Neural progenitor cell (in vitro differentiated cells): ENCODE measurements at regions not wholly inside any gene's neighbourhood (a gene's known extent, or its start where the extent isn't known, plus 50 kb on each side); places are given as distances from the start of the nearest gene placed in this dataset.
"Not testable (repeated sequence)": the region's sequence is repeated elsewhere in the genome, so short reads cannot be mapped to it uniquely, and the experiment has no call there.

Experiments used
- DNase-seq: peaks from one replicate; pipeline ENCODE4 v3.0.0-alpha.2; 2016; ENCODE audit warnings: low spot score
- H2AFZ ChIP-seq: fragments of 200-600 bp; sonication (generic); replicated peaks from 2 replicates; pipeline ENCODE4 v1.6.1; 2016; ENCODE audit warnings: antibody characterized with exemption
- H3F3A ChIP-seq: fragments of 200-600 bp; sonication (generic); 2 replicates; pipeline ENCODE4 v1.6.1; 2016; ENCODE audit warnings: antibody characterized with exemption, low read depth
- H3K27ac ChIP-seq: fragments of 200-600 bp; sonication (generic); 2 replicates; pipeline ENCODE4 v1.5.1; 2016; ENCODE audit warnings: mild to moderate bottlenecking
- H3K27me3 ChIP-seq: fragments of 200-600 bp; sonication (generic); 2 replicates; pipeline ENCODE4 v1.6.1; 2016; ENCODE audit warnings: mild to moderate bottlenecking, moderate library complexity
- H3K36me3 ChIP-seq: fragments of 200-600 bp; sonication (generic); 2 replicates; pipeline ENCODE4 v1.5.1; 2016
- H3K4me1 ChIP-seq: fragments of 200-600 bp; sonication (generic); 2 replicates; pipeline ENCODE4 v1.6.1; 2016; ENCODE audit warnings: mixed run types
- H3K4me2 ChIP-seq: fragments of 200-600 bp; sonication (generic); 2 replicates; pipeline ENCODE4 v1.6.1; 2016
- H3K4me3 ChIP-seq: fragments of 200-600 bp; sonication (generic); 2 replicates; pipeline ENCODE4 v1.5.1; 2016
- H3K79me2 ChIP-seq: fragments of 200-600 bp; sonication (generic); 2 replicates; pipeline ENCODE4 v1.6.1; 2016; ENCODE audit warnings: low read depth
- H3K9ac ChIP-seq: fragments of 200-600 bp; sonication (generic); 2 replicates; pipeline ENCODE4 v1.6.1; 2016
- H3K9me3 ChIP-seq: fragments of 200-600 bp; sonication (generic); 2 replicates; pipeline ENCODE4 v1.5.1; 2016; ENCODE audit warnings: low read depth
- H4K20me1 ChIP-seq: fragments of 200-600 bp; sonication (generic); 2 replicates; pipeline ENCODE4 v1.6.1; 2016; ENCODE audit warnings: low read depth
- H3K27ac Mint-ChIP-seq: 3 replicates; pipeline ENCODE4 v1.8.0; 2021; ENCODE audit warnings: mixed read lengths
- H3K27me3 Mint-ChIP-seq: 2 replicates; pipeline ENCODE4 v1.8.0; 2022; ENCODE audit warnings: low read depth, mild to moderate bottlenecking, inconsistent platforms, moderate library complexity, mixed read lengths; ENCODE audit not compliant: insufficient read depth
- H3K36me3 Mint-ChIP-seq: 3 replicates; pipeline ENCODE4 v1.8.0; 2021; ENCODE audit warnings: mixed read lengths
- H3K4me1 Mint-ChIP-seq: 3 replicates; pipeline ENCODE4 v1.8.0; 2021; ENCODE audit warnings: mixed read lengths
- H3K4me3 Mint-ChIP-seq: 3 replicates; pipeline ENCODE4 v1.8.0; 2021; ENCODE audit warnings: mild to moderate bottlenecking, moderate library complexity, mixed read lengths
- H3K9me3 Mint-ChIP-seq: 3 replicates; pipeline ENCODE4 v1.8.0; 2020; ENCODE audit warnings: mixed read lengths
- EZH2 ChIP-seq: fragments of 200-600 bp; sonication (generic); IDR thresholded peaks from 2 replicates; pipeline ENCODE4 v1.6.1; 2017; ENCODE audit warnings: antibody characterized with exemption, mild to moderate bottlenecking, moderate library complexity
- EZH2phosphoT487 ChIP-seq: fragments of 200-600 bp; sonication (generic); IDR thresholded peaks from 2 replicates; pipeline ENCODE4 v1.6.1; 2017; ENCODE audit warnings: antibody characterized with exemption
- TF ChIP-seq, protein P1 (sequence below): fragments of 200-600 bp; sonication (generic); IDR thresholded peaks from 2 replicates; pipeline ENCODE4 v1.5.1; 2017; ENCODE audit warnings: antibody characterized with exemption, mild to moderate bottlenecking

DNA sequence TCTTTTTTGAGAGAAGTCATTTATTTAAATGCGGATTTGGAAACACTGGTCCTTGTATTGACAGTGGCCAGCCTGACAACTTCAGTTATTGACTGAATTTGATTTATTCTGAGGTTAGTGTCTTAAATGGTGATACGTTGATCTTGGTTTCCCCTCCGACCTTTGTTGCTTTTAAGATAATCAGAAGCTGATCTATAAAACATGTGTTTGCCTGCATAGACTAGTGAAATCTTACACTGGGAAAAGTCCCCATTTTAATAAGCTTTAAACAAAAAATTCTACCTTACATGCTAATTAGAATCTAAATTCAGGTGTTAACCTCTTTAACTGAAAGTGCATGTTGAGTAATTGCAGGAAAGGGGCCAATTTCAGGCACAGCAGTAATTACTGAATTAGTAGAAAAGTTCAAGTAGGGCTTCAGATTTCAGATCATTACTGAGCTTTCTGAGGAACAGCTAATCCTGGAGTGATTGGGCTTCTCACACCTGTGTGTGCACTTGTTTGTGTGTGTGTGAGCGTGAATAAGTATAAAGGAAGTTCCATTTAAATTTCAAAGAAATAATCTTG is 221.4 kb downstream of the SOX2 start:
- Mint-ChIP-seq H3K4me1 (peaks cover 7% of the 10 kb centered on the region), H3K36me3 (no peaks in the 10 kb centered on the region), H3K4me3 (no peak overlapping the region), H3K27ac (no peak overlapping the region), H3K27me3 (peaks cover 2% of the 10 kb centered on the region), H3K9me3 (peaks cover 10% of the 10 kb centered on the region)
- no peak overlapping the region for H2AFZ ChIP-seq
- no peaks in the 10 kb centered on the region for H4K20me1 ChIP-seq
- TF ChIP-seq EZH2 (no peak), EZH2phosphoT487 (no peak)
- TF ChIP-seq, protein P1, sequence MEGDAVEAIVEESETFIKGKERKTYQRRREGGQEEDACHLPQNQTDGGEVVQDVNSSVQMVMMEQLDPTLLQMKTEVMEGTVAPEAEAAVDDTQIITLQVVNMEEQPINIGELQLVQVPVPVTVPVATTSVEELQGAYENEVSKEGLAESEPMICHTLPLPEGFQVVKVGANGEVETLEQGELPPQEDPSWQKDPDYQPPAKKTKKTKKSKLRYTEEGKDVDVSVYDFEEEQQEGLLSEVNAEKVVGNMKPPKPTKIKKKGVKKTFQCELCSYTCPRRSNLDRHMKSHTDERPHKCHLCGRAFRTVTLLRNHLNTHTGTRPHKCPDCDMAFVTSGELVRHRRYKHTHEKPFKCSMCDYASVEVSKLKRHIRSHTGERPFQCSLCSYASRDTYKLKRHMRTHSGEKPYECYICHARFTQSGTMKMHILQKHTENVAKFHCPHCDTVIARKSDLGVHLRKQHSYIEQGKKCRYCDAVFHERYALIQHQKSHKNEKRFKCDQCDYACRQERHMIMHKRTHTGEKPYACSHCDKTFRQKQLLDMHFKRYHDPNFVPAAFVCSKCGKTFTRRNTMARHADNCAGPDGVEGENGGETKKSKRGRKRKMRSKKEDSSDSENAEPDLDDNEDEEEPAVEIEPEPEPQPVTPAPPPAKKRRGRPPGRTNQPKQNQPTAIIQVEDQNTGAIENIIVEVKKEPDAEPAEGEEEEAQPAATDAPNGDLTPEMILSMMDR, result no peak
- H3F3A ChIP-seq, result peaks cover 5% of the 10 kb centered on the region
- H3K4me2 ChIP-seq, result no peak overlapping the region
- H3K27me3 ChIP-seq, result no peaks in the 10 kb centered on the region
- H3K4me3 ChIP-seq, result no peak overlapping the region
- no peak overlapping the region for H3K9ac ChIP-seq
- H3K4me1 ChIP-seq, result peaks cover 6% of the 10 kb centered on the region
- H3K27ac ChIP-seq, result no peak overlapping the region
- H3K36me3 ChIP-seq, result no peaks in the 10 kb centered on the region
- H3K9me3 ChIP-seq, result no peaks in the 10 kb centered on the region
- DNase-seq, result no peak
- no peaks in the 10 kb centered on the region for H3K79me2 ChIP-seq

DNA sequence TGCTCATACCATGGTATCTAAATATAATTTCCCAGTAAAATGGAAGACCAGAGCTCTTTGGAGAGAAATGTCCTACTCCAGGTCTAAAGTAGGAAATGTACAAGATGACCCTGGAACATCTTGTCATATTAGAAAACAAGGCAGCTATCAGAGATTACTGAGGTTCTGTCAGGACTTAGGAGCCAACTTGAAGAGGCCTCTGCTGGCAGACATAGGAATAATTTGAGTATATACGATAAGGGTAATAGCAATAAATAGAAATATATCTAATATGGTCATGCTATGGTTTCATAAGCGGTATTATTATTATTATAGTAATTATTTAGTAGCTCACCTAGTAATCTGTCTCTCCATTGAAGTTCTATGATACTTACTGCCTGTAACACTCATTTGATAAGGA is 224.2 kb downstream of the SOX2 start:
- Mint-ChIP-seq H3K27me3 (peaks cover 4% of the 10 kb centered on the region), H3K9me3 (peaks cover 2% of the 10 kb centered on the region), H3K4me3 (no peak overlapping the region), H3K4me1 (peaks cover 15% of the 10 kb centered on the region), H3K36me3 (peaks cover 2% of the 10 kb centered on the region), H3K27ac (no peak overlapping the region)
- no peak overlapping the region for H3K4me2 ChIP-seq
- no peaks in the 10 kb centered on the region for H3K79me2 ChIP-seq
- H3K9ac ChIP-seq, result no peak overlapping the region
- H3K9me3 ChIP-seq, result no peaks in the 10 kb centered on the region
- H3K27ac ChIP-seq, result no peak overlapping the region
- no peak overlapping the region for H3K4me3 ChIP-seq
- no peak overlapping the region for H2AFZ ChIP-seq
- no peak for DNase-seq
- no peak for TF ChIP-seq EZH2
- TF ChIP-seq, protein P1, result no peak
- TF ChIP-seq EZH2phosphoT487, result no peak
- H3K27me3 ChIP-seq, result no peaks in the 10 kb centered on the region
- no peaks in the 10 kb centered on the region for H4K20me1 ChIP-seq
- peaks cover 13% of the 10 kb centered on the region for H3F3A ChIP-seq
- peaks cover 13% of the 10 kb centered on the region for H3K4me1 ChIP-seq
- H3K36me3 ChIP-seq, result no peaks in the 10 kb centered on the region

- H3K4me1 Mint-ChIP-seq, result peaks cover 22% of the 10 kb centered on the region
- H3K27ac Mint-ChIP-seq, result no peak overlapping the region
- H3K36me3 Mint-ChIP-seq, result peaks cover 2% of the 10 kb centered on the region
- Histone ChIP-seq H4K20me1 (no peaks in the 10 kb centered on the region), H3K9ac (no peak overlapping the region), H3K4me2 (no peak overlapping the region), H3K36me3 (no peaks in the 10 kb centered on the region), H2AFZ (no peak overlapping the region), H3F3A (peaks cover 22% of the 10 kb centered on the region), H3K27ac (no peak overlapping the region), H3K79me2 (no peaks in the 10 kb centered on the region), H3K9me3 (no peaks in the 10 kb centered on the region), H3K4me1 (peaks cover 22% of the 10 kb centered on the region), H3K4me3 (no peak overlapping the region), H3K27me3 (no peaks in the 10 kb centered on the region)
- no peak overlapping the region for H3K4me3 Mint-ChIP-seq
- H3K27me3 Mint-ChIP-seq, result peaks cover 4% of the 10 kb centered on the region
- peaks cover 2% of the 10 kb centered on the region for H3K9me3 Mint-ChIP-seq
- DNase-seq, result no peak
- no peak for TF ChIP-seq EZH2phosphoT487
- TF ChIP-seq, protein P1, result no peak
- no peak for TF ChIP-seq EZH2
Measured at GRCh38 chr3:181936774-181937173, 225.0 kb downstream of the SOX2 start.

GRCh38 chr3:181938580-181938979 is 226.9 kb downstream of the SOX2 start:
- not testable (repeated sequence) for H3K27ac ChIP-seq, DNase-seq, H3K36me3 Mint-ChIP-seq, H3K27me3 Mint-ChIP-seq, H3K27me3 ChIP-seq, H2AFZ ChIP-seq, H3K9me3 Mint-ChIP-seq, H4K20me1 ChIP-seq, H3K9me3 ChIP-seq, H3K36me3 ChIP-seq, H3K4me3 Mint-ChIP-seq, H3K4me3 ChIP-seq, H3K9ac ChIP-seq, H3K4me2 ChIP-seq, H3K79me2 ChIP-seq
- H3K4me1 Mint-ChIP-seq, result peaks cover 36% of the 10 kb centered on the region
- Histone ChIP-seq H3F3A (peaks cover 26% of the 10 kb centered on the region), H3K4me1 (peaks cover 33% of the 10 kb centered on the region)
- peak overlapping the region; percentile 21 for H3K27ac Mint-ChIP-seq
